Fibroblast of lung (primary cell): ENCODE measurements at regions not wholly inside any gene's neighbourhood (a gene's known extent, or its start where the extent isn't known, plus 50 kb on each side); places are given as distances from the start of the nearest gene placed in this dataset.

ENCODE experiments used
- DNase-seq, 2 donors: peaks; one replicate each; pipeline versions ENCODE4 v3.0.0 to v3.0.0-alpha.2; 2010; ENCODE audit warnings: low read depth in 2 of 2
- H2AFZ ChIP-seq: 2 replicates; pipeline ENCODE4 v1.5.1; 2012; ENCODE audit warnings: low read length, control low read depth, inconsistent platforms
- H3K27ac ChIP-seq: 2 replicates; pipeline ENCODE4 v1.5.1; 2011; ENCODE audit warnings: low read length, control low read depth; ENCODE audit not compliant: insufficient read depth
- H3K27me3 ChIP-seq: 2 replicates; pipeline ENCODE4 v1.5.1; 2011; ENCODE audit warnings: mild to moderate bottlenecking, low read length; ENCODE audit not compliant: control insufficient read depth, insufficient read depth
- H3K36me3 ChIP-seq: 2 replicates; pipeline ENCODE4 v1.5.1; 2011; ENCODE audit warnings: low read length; ENCODE audit not compliant: control insufficient read depth, insufficient read depth
- H3K4me1 ChIP-seq: 2 replicates; pipeline ENCODE4 v1.5.1; 2011; ENCODE audit warnings: low read length; ENCODE audit not compliant: control insufficient read depth, insufficient read depth; ENCODE audit errors: extremely low read depth
- H3K4me2 ChIP-seq: 2 replicates; pipeline ENCODE4 v1.5.1; 2011; ENCODE audit warnings: low read length, control low read depth; ENCODE audit not compliant: insufficient read depth; ENCODE audit errors: extremely low read depth
- H3K4me3 ChIP-seq, 4 experiments: fragments of 200-600 bp in 1 of 4; sonication (generic) in 1 of 4; replicated peaks in 1 of 4; 2 replicates each; pipeline ENCODE4 v1.5.1; 2011 to 2016; ENCODE audit warnings: low read length in 4 of 4, low read depth in 3 of 4, mild to moderate bottlenecking in 3 of 4, control low read depth in 2 of 4, inconsistent platforms in 1 of 4, mixed read lengths in 1 of 4; ENCODE audit not compliant: insufficient read depth in 1 of 4; ENCODE audit errors: control extremely low read depth in 1 of 4
- H3K79me2 ChIP-seq: 2 replicates; pipeline ENCODE4 v1.5.1; 2012; ENCODE audit warnings: mild to moderate bottlenecking, low read length, inconsistent platforms; ENCODE audit not compliant: control insufficient read depth, insufficient read depth
- H3K9ac ChIP-seq: 2 replicates; pipeline ENCODE4 v1.5.1; 2011; ENCODE audit warnings: mild to moderate bottlenecking, low read length, control low read depth; ENCODE audit not compliant: insufficient read depth
- H3K9me3 ChIP-seq: 2 replicates; pipeline ENCODE4 v1.5.1; 2012; ENCODE audit warnings: low read depth, low read length; ENCODE audit not compliant: control insufficient read depth, insufficient read depth
- H4K20me1 ChIP-seq: 2 replicates; pipeline ENCODE4 v1.5.1; 2011; ENCODE audit warnings: low read length; ENCODE audit not compliant: control insufficient read depth, insufficient read depth; ENCODE audit errors: extremely low read depth
- EZH2 ChIP-seq: IDR thresholded peaks from 2 replicates; pipeline ENCODE4 v1.5.1; 2012; ENCODE audit warnings: low read length, control low read depth, mild to moderate bottlenecking; ENCODE audit errors: missing control alignments
- TF ChIP-seq, protein P1 (sequence below), 2 donors: IDR thresholded peaks in 1 of 2; conservative IDR thresholded peaks in 1 of 2; 1 replicate in 1 of 2; 2 replicates in 1 of 2; pipeline ENCODE4 v1.5.1; 2011 to 2012; ENCODE audit warnings: low read length in 2 of 2, control low read depth in 1 of 2, inconsistent platforms in 1 of 2, low read depth in 1 of 2, mild to moderate bottlenecking in 1 of 2

DNA sequence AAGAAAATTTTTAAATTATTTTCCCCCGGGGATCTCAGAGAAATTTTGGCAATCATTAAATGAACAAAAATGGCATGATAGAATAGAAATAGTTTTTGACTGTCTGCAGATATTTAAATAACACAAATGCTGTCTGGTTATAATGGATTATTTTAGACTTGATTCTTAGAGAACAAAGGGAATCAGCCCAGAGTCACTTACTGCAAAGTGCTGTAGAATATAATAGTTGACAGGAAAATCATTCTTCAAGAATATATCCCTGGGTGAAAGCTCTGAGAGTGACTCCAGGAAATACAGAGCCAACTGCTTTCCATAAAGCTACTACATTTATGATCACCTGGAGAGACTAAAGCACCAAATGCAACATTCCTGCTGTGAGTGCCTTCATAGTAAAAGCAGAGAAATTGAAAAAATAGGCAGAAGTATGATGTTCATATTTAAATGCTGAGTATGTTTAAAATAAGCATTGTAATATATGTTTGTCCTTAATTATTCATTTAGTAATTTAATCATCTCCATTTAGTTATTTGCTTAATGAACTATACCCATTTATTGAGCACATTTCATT, 1765.8 kb downstream of the SLITRK1 start:
- no peak overlapping the region for H3K9ac ChIP-seq
- no peaks in the 10 kb centered on the region for H3K27me3 ChIP-seq
- H3K4me2 ChIP-seq = no peak overlapping the region
- no peak overlapping the region for H3K4me3 ChIP-seq
- DNase-seq = no peak
- H3K4me1 ChIP-seq = no peaks in the 10 kb centered on the region
- H2AFZ ChIP-seq = no peak overlapping the region
- no peaks in the 10 kb centered on the region for H3K79me2 ChIP-seq
- no peak overlapping the region for H3K27ac ChIP-seq
- no peaks in the 10 kb centered on the region for H3K36me3 ChIP-seq
- no peaks in the 10 kb centered on the region for H4K20me1 ChIP-seq
- TF ChIP-seq, protein P1, sequence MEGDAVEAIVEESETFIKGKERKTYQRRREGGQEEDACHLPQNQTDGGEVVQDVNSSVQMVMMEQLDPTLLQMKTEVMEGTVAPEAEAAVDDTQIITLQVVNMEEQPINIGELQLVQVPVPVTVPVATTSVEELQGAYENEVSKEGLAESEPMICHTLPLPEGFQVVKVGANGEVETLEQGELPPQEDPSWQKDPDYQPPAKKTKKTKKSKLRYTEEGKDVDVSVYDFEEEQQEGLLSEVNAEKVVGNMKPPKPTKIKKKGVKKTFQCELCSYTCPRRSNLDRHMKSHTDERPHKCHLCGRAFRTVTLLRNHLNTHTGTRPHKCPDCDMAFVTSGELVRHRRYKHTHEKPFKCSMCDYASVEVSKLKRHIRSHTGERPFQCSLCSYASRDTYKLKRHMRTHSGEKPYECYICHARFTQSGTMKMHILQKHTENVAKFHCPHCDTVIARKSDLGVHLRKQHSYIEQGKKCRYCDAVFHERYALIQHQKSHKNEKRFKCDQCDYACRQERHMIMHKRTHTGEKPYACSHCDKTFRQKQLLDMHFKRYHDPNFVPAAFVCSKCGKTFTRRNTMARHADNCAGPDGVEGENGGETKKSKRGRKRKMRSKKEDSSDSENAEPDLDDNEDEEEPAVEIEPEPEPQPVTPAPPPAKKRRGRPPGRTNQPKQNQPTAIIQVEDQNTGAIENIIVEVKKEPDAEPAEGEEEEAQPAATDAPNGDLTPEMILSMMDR (conservative IDR thresholded peaks at IDR 0.05 in 1 of 2, IDR thresholded peaks at IDR 0.05 in 1 of 2; ENCODE audit: low read depth in 1 of 2, low read length in 2 of 2) = no peak
- TF ChIP-seq EZH2 = no peak
- H3K9me3 ChIP-seq = no peaks in the 10 kb centered on the region

DNA sequence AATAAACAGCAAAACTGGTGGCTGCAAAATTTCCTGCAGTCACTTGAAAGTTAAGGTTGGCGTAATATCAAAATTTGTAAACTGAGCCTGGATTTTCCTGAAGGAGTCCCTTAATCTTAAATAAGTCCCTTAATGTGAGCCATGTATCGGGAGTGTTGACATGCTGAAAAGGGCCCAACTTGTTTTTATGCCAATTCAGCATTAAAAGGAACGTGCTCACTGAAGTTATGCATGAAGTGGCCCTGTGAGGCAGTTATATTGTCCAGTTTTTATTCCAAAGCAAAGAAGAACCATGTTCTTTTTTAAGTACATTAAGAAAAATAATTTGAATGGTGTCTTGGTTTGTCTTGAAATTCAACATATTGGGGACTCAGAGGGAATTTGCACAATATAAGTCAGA, 1766.9 kb downstream of the SLITRK1 start:
- H3K4me2 ChIP-seq = no peak overlapping the region
- no peaks in the 10 kb centered on the region for H3K4me1 ChIP-seq
- no peak overlapping the region for H3K27ac ChIP-seq
- H2AFZ ChIP-seq = no peak overlapping the region
- H3K36me3 ChIP-seq = no peaks in the 10 kb centered on the region
- H3K79me2 ChIP-seq = no peaks in the 10 kb centered on the region
- H3K4me3 ChIP-seq = no peak overlapping the region
- no peaks in the 10 kb centered on the region for H3K9me3 ChIP-seq
- H3K9ac ChIP-seq = no peak overlapping the region
- H3K27me3 ChIP-seq = no peaks in the 10 kb centered on the region
- H4K20me1 ChIP-seq = no peaks in the 10 kb centered on the region
- DNase-seq = no peak
- no peak for TF ChIP-seq EZH2
- TF ChIP-seq, protein P1 (conservative IDR thresholded peaks at IDR 0.05 in 1 of 2, IDR thresholded peaks at IDR 0.05 in 1 of 2; ENCODE audit: low read depth in 1 of 2, low read length in 2 of 2) = no peak

DNA sequence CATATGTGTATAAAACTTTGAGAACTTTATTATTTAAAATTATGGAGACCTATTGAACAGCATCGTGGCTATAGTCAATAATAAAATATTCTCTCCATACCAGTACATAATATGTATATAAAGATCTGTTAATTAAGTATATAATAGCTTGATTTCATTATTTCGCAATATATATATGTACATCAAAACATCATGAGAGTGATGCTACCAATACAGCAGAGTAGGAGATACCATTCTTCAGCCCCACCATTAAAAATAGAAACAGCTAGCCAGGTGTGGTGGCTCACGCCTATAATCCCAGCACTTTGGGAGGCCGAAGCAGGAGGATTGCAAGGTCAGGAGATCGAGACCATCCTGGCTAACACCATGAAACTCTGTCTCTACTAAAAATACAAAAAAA, 1755.3 kb upstream of the SPRY2 start:
- Histone ChIP-seq H3K79me2 (no peaks in the 10 kb centered on the region), H3K4me2 (no peak overlapping the region), H2AFZ (no peak overlapping the region), H3K9me3 (no peaks in the 10 kb centered on the region), H3K9ac (no peak overlapping the region), H3K4me3 (no peak overlapping the region), H3K36me3 (no peaks in the 10 kb centered on the region), H3K27ac (no peak overlapping the region), H3K27me3 (no peaks in the 10 kb centered on the region), H4K20me1 (no peaks in the 10 kb centered on the region), H3K4me1 (no peaks in the 10 kb centered on the region)
- TF ChIP-seq EZH2 = no peak
- TF ChIP-seq, protein P1 (conservative IDR thresholded peaks at IDR 0.05 in 1 of 2, IDR thresholded peaks at IDR 0.05 in 1 of 2; ENCODE audit: low read depth in 1 of 2, low read length in 2 of 2) = no peak
- no peak for DNase-seq
